Fibroblast of skin of left quadriceps (primary cell): ENCODE measurements at regions not wholly inside any gene's neighbourhood (a gene's known extent, or its start where the extent isn't known, plus 50 kb on each side); places are given as distances from the start of the nearest gene placed in this dataset.
"Not testable (repeated sequence)": the region's sequence is repeated elsewhere in the genome, so short reads cannot be mapped to it uniquely, and the experiment has no call there.

Experiments
- DNase-seq, 2 experiments: peaks; one replicate each; pipeline ENCODE4 v3.0.0-alpha.2; 2013; ENCODE audit warnings: low read depth in 2 of 2

DNA sequence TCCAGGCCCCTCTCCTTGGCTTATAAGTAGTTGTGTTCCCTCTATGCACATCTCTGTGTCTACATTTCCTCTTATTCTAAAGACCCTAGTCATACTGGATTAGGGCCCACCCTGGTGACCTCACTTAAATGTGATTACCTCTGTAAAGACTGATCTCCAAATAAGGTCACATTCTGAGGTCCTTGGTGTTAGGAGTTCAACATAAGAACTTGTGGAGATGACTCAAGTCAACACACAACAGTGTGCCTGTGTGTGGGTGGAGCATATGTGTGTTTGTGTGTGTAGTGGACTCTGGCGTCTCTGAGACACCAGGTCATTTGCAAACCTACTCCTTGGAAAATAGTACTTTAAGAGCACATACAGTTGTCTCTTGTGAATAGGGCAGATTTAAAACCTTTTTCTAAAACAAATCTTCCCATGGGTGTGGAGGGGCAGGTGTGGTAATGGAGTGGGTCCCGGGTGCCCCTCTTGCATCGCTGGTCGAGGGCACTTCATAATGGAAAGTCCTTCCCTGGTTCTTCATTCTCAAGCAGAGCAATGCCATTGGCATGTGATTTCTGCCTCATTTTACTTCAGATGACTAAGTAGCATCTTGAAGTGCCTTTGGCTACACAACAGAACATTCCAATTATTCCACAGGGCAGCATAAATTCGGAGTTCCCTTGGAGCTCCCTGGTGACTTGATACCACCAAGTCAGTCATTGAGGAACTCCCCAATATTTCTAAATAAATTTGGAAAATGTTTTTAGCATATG lies 84.4 kb downstream of the C9orf152 start:
- no peak for DNase-seq

DNA sequence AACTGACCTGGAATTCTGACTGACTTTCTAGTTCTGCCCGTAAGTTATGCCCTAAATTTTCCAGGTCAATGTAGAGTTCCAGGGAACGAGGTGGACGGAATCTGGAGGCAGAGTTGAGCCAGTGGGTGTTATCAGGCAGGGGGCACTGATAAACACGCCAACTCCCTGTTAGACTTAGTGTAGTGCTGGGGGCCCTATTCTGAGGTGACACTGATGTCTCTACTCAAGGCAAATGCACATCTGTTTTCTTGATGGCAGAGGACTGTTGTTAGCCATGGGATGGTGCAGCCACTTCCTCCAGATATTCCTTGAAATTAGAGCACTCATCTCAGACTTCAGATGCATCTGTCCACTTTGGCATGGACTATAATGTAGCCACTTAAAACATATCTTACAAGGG lies 83.5 kb downstream of the C9orf152 start:
- no peak for DNase-seq

DNA sequence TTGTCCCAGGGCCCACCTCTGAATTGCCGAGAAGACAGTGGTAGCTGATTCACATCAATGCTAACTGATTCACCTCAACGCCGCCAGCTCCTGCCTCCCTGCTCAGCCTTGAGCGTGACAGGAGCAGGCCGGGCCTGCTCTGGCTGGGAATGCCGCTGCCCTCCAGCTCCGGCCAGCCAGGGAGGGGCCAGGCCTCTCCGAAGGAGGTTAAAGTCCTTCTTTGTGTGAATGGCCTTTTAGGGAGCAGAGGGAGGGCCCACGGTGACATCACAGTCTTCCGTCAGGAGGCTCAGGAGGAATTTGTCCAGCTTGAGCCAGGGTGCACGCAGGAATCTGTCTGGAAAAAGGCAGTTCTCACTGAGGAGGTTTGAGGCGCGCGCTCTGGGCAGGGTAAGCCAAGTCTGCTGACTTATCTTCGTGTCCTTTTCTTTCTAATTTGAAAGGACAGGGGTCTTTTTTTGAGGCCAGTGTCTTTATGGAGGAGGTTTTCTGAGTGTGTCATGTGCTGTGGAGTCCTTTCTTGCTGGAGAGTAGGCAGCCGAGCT lies 82.7 kb downstream of the C9orf152 start:
- DNase-seq = no peak

DNA sequence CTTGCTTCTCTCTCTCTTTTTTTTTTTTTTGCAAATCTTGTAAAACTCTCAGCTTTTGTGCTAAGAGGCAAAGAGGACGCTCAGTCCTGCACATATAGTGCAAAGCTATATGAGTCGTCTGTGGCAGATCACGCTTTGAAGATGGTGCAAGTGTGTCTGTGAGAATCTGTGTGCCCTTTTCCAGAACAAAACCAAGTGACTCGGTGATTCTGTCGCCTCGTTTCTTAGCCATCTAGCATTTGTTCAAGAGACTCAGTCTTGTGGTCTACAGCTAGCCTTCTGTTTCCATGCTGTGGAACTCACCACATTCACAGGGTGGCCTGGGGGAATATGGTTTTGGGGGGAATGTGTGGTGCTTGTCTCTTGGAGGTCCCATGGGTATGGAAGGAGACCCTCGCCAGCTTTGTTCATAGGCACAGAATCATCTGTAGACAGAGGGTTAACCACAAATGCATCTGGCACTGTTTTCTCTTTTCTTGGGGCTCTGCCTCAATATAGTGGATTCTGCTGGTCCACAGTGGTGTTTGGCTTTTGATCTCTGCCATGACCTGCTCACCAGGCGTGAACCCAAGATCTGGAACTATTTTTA lies 82.1 kb downstream of the C9orf152 start:
- no peak for DNase-seq

DNA sequence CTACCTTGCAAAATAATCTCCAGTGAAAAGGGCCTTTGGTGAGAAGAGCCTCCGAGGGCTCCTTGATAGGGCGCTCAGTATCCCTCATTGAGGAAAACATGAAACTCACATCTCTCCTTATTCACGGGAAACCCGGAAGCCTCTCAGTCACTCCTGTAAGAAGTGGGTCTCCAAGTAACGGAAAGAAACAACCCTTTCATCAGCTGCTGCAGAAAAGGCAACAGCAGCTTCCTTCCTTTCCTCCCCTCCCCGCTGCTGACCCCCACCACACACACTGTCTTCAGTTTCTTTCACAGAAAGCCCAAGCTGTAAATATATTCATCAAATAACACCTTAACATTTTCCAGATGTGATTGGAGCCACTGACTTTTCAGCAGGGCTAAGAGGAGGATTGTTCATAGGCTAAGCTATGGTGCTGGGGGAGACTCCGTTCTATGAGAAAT lies 81.4 kb downstream of the C9orf152 start:
- no peak for DNase-seq

DNA sequence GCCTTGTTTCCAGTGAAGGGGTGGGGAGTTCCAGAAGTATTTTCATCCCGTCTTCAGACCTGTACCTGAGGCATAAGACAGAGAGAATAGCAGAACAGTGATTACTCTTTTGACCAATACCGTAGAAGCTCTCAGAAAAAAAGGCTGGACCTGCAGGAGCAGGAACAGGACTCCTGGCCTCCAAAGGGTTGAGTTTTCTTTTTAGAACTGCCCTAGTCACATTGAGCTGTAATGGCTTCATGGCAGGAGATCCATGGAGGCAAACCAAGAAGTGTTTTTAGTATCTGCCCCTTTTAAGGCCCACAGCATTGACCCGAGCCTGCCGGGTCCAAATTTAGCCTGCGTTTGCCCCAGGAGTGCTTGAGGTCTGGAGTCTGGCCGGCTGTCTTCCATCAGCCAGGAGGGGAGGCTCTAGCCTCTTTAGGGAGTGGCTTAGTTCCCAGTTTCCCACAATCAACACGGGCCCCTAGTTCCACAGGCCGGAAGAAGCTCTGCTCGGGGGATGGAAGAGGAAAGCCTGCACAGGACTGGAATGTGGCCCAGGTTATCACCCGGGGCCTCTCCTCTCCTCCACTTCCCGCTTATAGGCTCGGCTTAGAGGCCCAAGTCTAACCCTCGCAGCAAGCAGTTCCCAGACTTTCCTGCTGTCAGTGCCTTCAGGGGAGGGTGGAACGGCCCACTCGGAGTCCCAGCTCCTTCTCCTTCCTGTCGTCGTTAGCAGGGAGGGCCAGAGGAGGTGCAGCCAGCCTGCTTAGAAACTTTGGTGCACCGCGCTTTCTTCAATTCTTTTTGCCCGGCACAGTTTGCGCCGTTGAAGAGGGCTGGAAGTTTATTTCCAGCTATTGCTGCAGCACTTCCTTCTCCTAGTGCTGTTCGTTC lies 80.7 kb downstream of the C9orf152 start:
- DNase-seq = no peak

DNA sequence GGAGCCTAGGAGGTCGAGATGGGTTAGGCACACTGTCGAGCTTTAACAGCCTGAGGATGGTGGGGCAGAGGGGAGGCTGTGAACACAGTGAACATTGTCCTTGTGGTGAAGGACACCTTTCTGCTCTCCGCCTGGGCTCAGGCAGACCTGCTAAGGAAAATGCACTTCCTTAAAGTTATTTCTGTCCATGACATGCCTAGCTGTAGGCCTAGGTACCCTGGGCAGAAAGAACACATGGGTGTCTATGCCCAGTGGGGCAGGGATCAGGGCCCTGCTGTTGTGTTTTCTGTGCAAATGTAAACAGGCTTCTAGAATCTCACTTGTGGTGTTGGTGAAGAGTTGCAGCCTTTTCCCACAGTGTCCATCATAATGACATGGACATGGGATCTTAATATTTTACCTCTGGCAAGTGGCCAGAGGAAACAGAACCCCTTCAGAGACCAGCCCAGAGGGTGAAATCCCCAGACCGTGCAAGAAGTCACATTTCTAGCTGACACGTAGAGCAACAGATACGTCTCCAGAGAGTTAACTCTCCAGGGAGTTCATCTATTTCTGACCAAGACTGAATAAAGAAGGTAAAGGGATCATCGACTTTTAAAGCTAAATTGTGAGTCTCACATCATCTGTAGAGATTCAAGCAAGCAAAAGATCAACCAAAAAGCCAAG lies 79.2 kb downstream of the C9orf152 start:
- no peak for DNase-seq

DNA sequence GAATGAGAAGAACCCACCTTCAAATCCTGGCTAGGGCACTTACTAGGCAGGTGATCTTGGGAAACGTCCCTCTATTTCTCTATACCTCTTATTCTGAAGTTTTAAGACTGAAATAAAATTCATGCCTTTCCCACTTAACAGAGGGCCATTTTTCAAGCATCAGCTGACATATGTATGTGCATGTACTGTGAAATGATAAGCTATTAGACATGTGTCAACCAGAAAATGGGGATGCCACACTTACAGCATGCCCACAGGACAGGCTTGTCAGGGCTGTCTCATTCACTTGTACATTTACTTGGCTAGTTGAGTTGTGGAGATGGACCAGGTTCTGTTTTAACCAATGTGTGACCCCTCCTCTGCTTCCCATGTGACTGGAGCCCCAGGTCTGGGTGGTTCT lies 78.5 kb downstream of the C9orf152 start:
- no peak for DNase-seq

DNA sequence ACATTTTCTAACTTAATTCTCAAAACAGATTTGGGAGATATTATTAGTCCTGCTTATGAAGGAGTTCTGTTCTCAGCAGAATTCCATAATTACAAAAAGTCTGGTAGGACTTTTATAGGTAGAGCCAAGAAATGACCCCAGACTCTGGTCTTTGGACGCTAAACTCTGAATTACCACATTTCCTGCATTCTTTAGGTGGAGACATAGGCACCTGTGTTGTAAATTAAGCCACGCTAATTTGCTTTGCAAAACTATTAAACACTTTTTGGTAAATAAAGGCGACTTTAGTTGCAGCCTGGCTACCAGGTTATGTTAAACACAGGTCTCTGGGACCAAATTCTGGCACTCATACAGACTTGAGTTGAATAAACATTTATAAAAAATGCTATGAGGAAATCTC lies 77.7 kb downstream of the C9orf152 start:
- no peak for DNase-seq

DNA sequence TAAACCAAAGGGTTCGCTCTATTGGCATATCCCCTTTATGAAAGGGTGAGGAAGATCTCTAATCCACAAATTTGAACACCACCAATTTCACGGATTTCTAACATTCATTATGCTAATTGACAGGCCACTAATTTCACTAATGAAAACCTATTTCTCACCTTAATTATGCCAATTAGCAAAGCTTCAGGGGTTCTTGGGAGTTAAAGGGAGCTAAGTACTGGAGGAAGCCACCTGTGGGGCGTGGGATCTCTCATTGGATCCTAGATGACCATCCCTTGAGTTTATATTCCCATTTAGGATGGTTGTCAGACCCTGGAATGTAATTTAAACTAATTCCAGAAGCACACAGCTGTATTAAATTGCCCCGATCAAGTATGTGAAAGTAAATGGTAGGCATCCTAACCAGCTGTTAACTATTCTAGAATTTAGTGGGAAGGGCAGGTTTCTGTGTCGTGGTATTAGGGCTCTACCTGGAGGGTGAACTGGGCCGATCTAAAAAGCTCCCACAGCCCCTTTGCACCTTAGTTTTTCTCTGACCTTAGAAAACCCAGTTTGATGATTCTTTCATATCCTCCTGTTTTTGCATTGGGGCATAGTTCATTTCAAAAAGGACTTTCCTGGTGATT lies 77.1 kb downstream of the C9orf152 start:
- DNase-seq = no peak

DNA sequence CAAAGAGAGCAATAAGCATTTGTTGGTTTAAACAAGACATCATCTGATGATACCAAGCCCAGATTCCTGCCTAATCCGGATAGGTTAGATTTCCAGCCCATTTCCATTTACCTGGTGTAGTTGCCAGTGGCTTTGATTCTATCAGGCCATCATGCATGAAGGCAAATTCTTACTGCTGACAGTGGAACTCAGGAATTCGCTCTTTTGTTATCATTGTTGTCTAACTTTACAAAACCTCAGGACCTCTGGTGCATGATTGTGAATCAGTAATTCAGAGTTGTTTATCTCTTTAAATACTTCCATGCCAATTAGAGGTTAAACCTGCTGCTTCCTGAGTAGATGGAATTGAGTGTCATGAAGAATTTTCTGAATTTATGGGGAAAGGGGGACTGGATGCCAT lies 76.5 kb downstream of the C9orf152 start:
- no peak for DNase-seq

DNA sequence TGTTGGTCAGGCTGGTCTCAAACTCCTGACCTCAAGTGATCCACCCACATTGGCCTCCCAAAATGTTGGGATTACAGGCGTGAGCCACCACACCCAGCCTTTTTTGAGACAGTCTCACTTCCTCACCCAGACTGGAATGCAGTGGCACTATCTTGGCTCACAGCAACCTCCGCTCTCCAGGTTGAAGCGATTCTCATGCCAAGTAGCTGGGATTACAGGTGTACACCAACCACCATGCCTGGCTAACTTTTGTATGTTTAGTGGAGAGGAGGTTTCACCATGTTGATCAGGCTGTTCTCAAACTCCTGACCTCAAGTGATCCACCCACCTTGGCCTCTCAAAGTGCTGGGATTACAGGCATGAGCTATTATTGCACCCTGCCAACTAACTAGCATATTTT lies 75.4 kb downstream of the C9orf152 start:
- DNase-seq = not testable (repeated sequence)

DNA sequence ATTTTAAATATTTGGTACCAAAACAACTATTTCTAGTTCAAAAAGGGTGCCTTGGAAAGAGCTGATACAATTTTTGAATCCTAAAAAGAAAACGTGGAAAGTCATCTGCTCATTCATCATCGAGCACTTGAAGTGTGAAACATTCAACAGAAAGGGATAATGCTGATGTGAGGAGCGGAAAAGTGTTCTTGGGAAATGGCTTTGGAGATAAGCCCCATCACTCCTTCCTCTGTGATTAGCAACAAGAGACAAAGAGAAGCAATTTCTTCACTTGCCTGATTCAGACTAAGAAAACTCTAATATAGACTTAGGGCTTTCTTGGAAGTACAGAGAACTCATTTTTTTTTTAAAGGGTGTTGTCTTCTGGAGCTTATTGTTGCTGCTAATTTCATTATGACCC lies 74.9 kb downstream of the C9orf152 start:
- no peak for DNase-seq

DNA sequence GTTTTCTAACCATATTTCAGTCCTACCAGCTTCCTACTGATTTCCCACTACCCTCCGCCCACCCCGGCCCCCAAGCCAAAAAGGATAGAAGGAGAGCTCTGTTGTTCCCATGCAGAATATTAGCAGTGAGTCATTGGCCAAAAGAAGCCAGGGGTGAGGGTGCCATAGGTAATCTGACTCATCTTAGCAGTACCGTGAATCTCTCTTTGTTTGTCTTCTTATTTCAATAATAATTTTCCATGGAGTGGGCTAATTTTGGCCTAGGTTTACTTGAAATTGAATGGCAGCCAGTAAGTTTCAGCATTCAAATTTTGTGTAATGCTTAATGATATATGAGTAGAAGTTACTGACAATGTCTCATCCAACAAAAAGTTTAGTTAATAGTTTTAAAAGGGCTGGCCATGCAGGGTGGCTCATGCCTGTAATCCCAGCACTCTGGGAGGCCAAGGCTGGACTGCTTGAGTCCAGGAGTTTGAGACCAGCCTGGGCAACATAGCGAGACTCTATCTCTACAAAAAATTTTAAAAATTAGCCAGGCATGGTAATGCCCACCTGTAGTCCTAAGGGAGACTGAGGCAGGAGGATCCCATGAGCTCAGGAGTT lies 74.2 kb downstream of the C9orf152 start:
- no peak for DNase-seq

DNA sequence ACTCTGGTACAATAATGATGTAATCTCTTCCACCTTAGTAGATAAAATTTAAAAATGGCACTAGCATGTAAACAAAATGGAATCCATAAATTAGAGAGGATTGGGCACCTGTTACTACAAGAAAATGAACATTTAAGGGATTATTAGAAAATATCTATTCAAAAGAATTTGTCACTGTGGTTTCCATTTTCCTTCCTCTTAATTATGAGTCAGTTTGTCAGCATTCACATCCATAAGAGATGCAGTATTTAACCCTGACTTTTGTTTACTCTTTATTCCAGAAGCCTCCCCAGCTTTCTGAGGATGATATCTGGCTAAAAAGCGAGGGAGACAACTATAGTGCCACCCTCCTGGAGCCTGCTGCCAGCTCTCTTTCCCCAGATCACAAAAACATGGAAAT lies 72.1 kb downstream of the C9orf152 start:
- no peak for DNase-seq

DNA sequence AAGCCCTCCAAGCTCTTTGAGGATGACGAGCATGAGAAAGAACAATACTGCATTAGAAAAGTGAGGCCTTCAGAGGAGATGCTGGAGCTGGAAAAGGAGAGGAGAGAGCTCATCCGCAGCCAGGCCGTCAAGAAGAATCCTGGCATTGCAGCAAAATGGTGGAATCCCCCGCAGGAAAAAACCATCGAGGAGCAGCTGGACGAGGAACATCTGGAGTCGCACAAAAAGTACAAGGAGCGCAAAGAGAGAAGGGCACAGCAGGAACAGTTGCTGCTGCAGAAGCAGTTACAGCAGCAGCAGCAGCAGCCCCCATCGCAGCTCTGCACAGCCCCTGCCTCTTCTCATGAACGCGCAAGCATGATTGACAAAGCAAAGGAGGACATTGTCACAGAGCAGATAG lies 71.2 kb downstream of the C9orf152 start:
- no peak for DNase-seq

DNA sequence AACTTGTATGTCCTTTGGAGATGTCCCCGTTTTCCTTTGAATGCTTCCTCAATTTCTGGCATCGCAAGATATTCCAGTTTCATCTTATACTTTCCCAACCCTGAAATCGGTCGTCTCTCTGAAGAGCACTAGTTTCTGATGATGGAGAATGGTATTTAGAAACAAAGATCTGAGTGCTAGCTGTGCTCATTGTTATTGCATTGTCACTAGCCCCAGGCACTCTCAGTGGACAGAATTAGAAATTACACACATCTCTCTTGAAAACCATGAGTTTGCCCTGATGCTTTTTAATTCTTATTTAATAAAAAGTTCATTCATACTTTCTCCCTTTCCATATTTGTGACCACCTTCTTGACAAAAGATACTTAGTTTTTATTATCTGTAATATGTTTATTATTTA lies 67.7 kb downstream of the C9orf152 start:
- no peak for DNase-seq

DNA sequence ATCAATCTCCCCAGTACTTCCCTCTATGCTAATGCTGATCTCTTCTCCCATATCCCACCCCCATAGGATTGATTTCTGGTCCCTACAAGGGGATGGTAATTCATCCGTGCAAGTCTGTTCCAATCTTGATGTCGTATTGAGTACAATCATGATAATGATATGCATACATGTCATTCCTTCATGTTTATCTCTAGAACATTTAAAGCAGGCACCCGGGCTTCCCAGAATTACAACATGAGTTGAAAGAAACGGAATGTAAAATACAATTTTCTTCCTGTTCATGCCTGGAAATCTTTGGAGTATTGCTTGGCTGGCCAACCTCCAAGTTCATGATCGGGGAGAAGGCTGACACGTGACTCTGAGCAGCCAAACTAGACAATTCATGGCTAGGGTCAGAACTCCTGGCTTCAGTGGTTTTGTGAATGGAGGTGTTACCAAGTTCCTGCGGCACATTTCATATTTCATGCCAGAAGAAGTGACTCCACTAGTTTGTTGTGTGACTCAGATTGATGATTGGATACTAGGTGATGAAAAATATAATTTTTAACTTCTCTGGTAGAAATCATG lies 66.6 kb downstream of the C9orf152 start:
- peak; percentile 100 for DNase-seq

DNA sequence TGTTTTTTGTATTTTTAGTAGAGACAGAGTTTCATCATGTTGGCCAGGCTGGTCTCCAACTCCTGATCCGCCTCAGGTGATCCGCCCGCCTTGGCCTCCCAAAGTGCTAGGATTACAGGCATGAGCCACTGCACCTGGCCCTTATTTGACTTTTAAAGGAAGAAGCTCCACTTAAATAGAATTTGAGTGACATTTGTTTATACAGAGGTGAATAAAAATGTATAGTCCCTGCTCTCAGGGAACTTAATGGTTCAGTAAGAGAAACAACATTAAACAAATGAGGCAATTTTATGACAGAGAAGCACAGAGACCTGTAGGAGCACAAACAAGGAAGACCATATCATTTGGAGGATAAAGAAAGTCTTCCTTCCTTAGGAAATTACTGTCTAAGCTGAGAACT lies 65.7 kb downstream of the C9orf152 start:
- DNase-seq = no peak

DNA sequence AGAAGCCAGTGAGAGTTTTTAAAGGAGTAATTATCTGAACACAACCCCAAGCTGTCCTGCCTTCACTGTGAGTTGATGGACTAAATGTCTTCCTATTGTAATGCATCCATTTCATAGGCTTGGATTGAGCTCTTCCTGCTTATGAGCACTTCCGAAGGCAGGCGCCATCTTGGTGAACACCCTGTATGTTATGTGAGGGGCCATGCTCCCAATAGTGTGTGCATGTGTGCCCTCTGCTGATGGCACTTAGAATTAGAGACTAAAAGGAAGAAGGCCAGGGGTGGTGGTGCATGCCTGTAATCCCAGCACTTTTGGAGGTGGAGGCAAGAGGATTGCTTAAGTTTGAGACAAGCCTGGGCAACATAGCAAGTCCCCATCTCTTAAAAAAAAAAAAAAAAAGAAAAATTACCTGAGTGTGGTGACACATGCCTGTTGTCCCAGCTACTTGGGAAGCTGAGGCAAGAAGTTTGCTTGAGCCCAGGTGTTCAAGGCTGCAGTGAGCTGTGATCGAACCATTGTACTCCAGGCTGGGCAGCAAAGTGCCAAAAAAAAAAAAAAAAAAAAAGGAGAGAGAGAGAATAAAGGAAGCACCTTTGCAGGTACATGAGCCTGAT lies 65.0 kb downstream of the C9orf152 start:
- DNase-seq = no peak
